AG04450 (cell line): ENCODE measurements at regions not wholly inside any gene's neighbourhood (a gene's known extent, or its start where the extent isn't known, plus 50 kb on each side); places are given as distances from the start of the nearest gene placed in this dataset.

Experiments
- CTCF ChIA-PET: fragments of 300-600, 350-600 bp; formaldehyde crosslinking; extraction: SDS; loops from one replicate; lab custom pipeline; 2022; ENCODE audit warnings: antibody characterized with exemption, inconsistent platforms; lab: Charles Lee
- POLR2A ChIA-PET: fragments of 350-600 bp; formaldehyde crosslinking; extraction: SDS; loops from one replicate; lab custom pipeline; 2021; ENCODE audit warnings: antibody characterized with exemption, inconsistent platforms; lab: Yijun Ruan, JAX
- DNase-seq: peaks from one replicate; pipeline ENCODE4 v3.0.0-alpha.2; 2011; ENCODE audit warnings: low read depth, low spot score
- H3K27ac ChIP-seq: one replicate; pipeline ENCODE4 v1.5.1; 2012; ENCODE audit warnings: low read depth, low read length, control low read depth
- H3K27me3 ChIP-seq: one replicate; pipeline ENCODE4 v1.6.0; 2012; ENCODE audit warnings: low read length; ENCODE audit not compliant: control insufficient read depth, insufficient read depth
- H3K4me3 ChIP-seq: 2 replicates; pipeline ENCODE4 v1.5.1; 2011; ENCODE audit warnings: mild to moderate bottlenecking, low read depth, low read length, control low read depth
- H3K9me3 ChIP-seq: 2 replicates; pipeline ENCODE4 v1.5.1; 2012; ENCODE audit warnings: low read length; ENCODE audit not compliant: control insufficient read depth, insufficient read depth
- CTCF ChIP-seq: IDR thresholded peaks from 2 replicates; pipeline ENCODE4 v1.5.1; 2011; ENCODE audit warnings: low read depth, low read length, control low read depth, inconsistent platforms

DNA sequence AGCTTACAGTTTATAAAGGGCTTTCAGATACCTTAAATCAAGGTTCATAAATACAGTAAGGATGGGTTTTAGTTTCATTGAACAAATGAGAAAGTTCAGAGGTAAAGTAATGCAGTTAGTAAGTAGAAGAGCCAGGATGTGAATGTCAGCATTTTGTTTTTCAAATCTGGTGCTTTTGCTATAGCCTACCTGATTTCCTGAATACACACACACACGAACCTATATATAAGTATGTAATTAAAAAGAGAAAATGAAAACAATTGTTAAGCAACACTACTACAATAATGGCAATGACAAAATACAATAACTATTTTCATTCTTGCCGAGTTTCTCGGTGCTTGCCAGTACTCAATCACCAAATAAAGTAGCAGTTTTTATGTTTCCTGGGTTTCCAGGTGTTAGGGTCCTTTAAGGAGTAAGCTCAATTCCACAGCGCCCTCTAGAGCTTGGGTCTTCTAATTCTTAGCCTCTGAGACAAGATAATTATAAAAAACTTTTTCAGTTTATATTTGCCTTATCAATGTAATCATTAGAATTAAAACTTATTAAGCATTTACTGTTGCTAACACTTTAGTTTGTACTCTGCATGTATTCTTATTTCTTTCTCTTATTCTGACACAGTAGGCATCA, 512.9 kb upstream of the ACVR2A start:
- ChIA-PET CTCF (interaction anchor here (0.7 to 1.6 kb wide), 3 partner anchors 287 to 485 kb away, joined by 3 to 6 read pairs (median 5); no protein-coding TSS in a partner anchor), POLR2A (no interaction called here)
- no peak for TF ChIP-seq CTCF
- no peak overlapping the region for H3K4me3 ChIP-seq
- no peak overlapping the region for H3K27ac ChIP-seq
- H3K9me3 ChIP-seq = no peaks in the 10 kb centered on the region
- no peaks in the 10 kb centered on the region for H3K27me3 ChIP-seq
- no peak for DNase-seq

DNA sequence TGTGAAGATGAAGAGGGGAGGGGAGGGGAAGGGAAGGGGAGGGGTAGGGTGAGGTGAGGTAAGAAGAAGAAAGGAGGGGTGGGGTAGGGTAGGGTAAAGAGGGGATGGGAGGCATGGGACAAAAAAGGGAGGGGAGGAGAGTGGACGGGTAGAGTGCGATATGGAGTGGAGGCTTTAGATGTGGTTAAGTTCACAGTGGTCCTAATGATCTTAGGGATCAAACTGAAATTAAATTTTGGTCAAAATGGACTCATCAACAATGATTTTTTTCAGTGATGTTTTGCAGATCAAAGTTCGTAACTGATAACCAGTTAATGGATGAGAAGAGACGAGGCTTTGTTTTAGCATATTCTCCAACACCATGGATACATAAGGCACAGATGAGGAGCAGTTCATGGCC, 513.9 kb upstream of the ACVR2A start:
- no peak overlapping the region for H3K27ac ChIP-seq
- DNase-seq = no peak
- CTCF ChIA-PET = no interaction called here
- POLR2A ChIA-PET = no interaction called here
- no peak overlapping the region for H3K4me3 ChIP-seq
- no peaks in the 10 kb centered on the region for H3K9me3 ChIP-seq
- TF ChIP-seq CTCF = no peak
- H3K27me3 ChIP-seq = no peaks in the 10 kb centered on the region

DNA sequence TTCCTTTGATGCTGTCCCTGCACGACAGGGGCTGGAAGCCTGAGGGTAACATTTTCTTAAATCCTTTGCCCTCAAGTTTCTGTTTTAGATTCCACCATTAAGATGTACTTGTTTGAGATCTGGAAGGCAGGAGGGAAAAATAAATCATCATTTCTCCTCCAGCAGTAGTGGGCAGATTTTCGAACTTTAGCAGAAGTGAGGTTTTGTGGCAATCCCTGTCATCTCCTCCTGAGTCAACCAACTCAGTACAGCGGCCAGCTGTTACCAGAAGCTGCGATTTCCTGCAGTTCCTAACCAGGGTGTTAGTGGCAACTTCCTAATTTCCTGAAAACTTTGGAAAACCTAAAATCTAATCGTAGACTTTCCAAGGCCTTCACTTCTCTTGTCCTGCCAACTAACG, 517.2 kb upstream of the ACVR2A start:
- Histone ChIP-seq H3K9me3 (no peaks in the 10 kb centered on the region), H3K27me3 (no peaks in the 10 kb centered on the region), H3K27ac (no peak overlapping the region), H3K4me3 (no peak overlapping the region)
- no peak for DNase-seq
- no peak for TF ChIP-seq CTCF
- ChIA-PET POLR2A (no interaction called here), CTCF (no interaction called here)

DNA sequence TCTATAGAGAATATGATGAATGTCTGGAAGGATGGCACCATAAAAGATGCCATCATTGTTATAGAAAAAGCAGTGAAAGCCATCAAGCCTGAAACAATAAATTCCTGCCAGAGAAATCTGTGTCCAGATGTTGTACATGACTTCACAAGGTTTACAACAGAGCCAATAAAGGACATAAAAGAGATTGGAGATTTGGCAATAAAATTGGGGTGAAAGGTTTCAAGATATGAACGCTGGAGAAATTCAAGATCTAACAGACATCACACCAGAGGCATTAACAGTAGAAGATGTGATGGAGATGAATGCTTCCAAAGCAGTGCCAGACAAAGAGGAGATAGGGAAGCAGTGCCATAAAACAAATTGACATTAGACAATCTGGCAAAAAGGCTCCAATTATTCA, 518.8 kb upstream of the ACVR2A start:
- ChIA-PET POLR2A (no interaction called here), CTCF (no interaction called here)
- TF ChIP-seq CTCF = no peak
- Histone ChIP-seq H3K27me3 (no peaks in the 10 kb centered on the region), H3K9me3 (peaks cover 3% of the 10 kb centered on the region; the same call in 1 of the 2 replicates), H3K27ac (no peak overlapping the region), H3K4me3 (no peak overlapping the region)
- no peak for DNase-seq

- H3K27me3 ChIP-seq = no peaks in the 10 kb centered on the region
- H3K27ac ChIP-seq = no peak overlapping the region
- H3K9me3 ChIP-seq = peaks cover 9% of the 10 kb centered on the region; the same call in 1 of the 2 replicates
- POLR2A ChIA-PET = no interaction called here
- no peak for DNase-seq
- H3K4me3 ChIP-seq = no peak overlapping the region
- CTCF ChIA-PET = no interaction called here
- no peak for TF ChIP-seq CTCF
Observed at GRCh38 chr2:147320146-147320545, 524.7 kb upstream of the ACVR2A start.
